ENCODE measurements at regions not wholly inside any gene's neighbourhood (a gene's known extent, or its start where the extent isn't known, plus 50 kb on each side); places are given as distances from the start of the nearest gene placed in this dataset.

DNA sequence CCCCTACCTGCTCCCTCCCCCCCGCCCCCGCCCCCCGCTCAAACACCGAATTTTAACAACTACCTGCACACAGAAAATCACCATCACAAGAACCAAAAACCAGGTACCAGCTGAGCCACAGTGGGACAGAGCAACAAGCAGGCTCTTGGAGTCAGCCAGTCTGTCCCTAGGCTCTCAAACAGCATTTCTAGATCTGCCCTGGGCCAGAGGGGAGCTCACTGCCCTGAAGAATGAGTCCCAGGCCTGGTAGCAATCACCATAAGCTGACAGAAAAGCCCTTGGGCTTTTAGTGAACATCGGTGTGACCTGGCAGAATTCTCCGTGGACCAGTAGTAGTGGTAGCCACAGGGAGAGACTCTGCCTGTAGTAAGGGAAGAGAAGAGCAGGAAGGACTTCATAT lies 58.3 kb downstream of the C11orf87 start:
- H3K9me3 ChIP-seq (replicated peaks; ENCODE audit: low read length) = no peaks in the 10 kb centered on the region
- no peak overlapping the region for H3K4me2 ChIP-seq (ENCODE audit: low read length)
- H3K36me3 ChIP-seq (ENCODE audit: insufficient read depth, low read length) = no peaks in the 10 kb centered on the region
- H3K9ac ChIP-seq (ENCODE audit: low read depth, low read length) = no peak overlapping the region
- no peaks in the 10 kb centered on the region for H3K27me3 ChIP-seq (ENCODE audit: control insufficient read depth, insufficient read depth, low read length)
- H3K4me3 ChIP-seq (ENCODE audit: low read length) = no peak overlapping the region
- no peaks in the 10 kb centered on the region for H3K4me1 ChIP-seq (ENCODE audit: control insufficient read depth, insufficient read depth, low read length)

DNA sequence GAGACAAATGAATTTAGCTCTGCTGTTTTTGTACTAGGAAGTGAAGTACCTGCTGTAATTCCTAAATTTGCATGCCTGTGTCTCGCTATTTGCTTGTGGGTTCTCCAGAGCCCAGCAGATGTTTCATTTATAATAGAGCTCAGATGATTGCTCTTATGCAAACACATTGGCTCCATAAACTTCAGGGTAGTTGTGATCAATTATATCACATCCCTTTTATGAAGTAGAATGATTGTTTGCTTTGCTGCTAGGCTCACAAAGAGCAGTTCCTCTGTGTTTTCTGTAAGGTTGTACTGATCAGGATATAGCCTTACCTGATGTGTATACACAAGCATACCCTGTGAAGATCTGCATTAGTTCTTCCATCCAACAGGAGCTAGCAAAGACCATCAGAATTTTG lies 64.1 kb downstream of the C11orf87 start:
- H3K9me3 ChIP-seq (replicated peaks; ENCODE audit: low read length) = no peaks in the 10 kb centered on the region
- no peak overlapping the region for H3K4me3 ChIP-seq (ENCODE audit: low read length)
- H3K4me2 ChIP-seq (ENCODE audit: low read length) = no peak overlapping the region
- no peaks in the 10 kb centered on the region for H3K4me1 ChIP-seq (ENCODE audit: control insufficient read depth, insufficient read depth, low read length)
- H3K27me3 ChIP-seq (ENCODE audit: control insufficient read depth, insufficient read depth, low read length) = no peaks in the 10 kb centered on the region
- H3K9ac ChIP-seq (ENCODE audit: low read depth, low read length) = no peak overlapping the region
- no peaks in the 10 kb centered on the region for H3K36me3 ChIP-seq (ENCODE audit: insufficient read depth, low read length)

DNA sequence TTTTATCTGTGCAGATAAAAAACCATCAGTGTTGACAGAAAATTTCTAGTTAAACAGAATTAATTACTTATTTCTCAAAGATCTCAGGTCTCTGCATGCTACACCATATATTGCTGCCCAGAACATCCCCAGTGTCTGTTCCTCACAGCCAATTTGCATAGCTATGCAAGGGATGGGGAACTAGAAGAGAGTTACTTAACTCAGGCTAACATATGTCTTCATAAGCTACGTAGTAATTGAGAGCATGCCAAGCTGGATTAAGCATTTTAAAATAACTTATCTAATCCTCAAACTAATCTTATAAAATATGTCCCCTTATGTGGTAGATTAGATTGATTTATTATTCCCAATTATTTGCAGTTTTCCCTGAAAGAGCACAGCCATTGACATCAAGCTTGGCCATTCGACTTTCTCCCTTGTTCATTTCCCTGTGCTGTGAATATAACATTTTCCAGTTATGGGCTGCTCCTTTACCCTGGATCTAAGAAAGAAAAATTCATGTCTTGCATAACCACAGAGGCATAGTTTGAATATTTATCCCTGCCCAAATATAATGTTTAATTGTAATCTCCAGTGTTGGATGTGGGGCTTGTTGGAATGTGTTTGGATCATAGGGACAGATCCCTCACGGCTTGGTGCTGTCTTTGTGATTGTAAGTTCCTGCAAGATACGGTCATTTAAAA lies 69.1 kb downstream of the C11orf87 start:
- H3K36me3 ChIP-seq (ENCODE audit: insufficient read depth, low read length) = no peaks in the 10 kb centered on the region

DNA sequence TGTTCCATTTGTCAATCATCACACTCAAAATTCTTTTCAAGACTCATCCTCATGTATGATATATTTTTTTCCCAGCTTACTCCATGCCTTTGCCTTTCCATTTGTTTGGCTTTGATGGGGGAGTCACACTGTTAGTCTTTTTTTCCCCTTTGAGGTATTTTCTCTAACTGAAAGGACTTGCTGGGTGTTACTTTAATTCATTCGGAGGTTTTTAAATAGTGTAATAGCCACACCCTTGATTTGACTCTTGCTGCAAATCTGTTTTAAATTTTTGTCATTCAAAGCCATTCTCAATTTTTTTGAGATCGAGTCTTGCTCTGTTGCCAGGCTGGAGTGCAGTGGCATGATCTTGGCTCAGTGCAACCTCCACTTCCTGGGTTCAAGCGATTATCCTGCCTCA lies 84.1 kb downstream of the C11orf87 start:
- H3K4me2 ChIP-seq (ENCODE audit: low read length) = no peak overlapping the region
- no peaks in the 10 kb centered on the region for H3K9me3 ChIP-seq (replicated peaks; ENCODE audit: low read length)
- no peaks in the 10 kb centered on the region for H3K27me3 ChIP-seq (ENCODE audit: control insufficient read depth, insufficient read depth, low read length)
- H3K36me3 ChIP-seq (ENCODE audit: insufficient read depth, low read length) = no peaks in the 10 kb centered on the region
- H3K4me1 ChIP-seq (ENCODE audit: control insufficient read depth, insufficient read depth, low read length) = no peaks in the 10 kb centered on the region
- no peak overlapping the region for H3K4me3 ChIP-seq (ENCODE audit: low read length)
- no peak overlapping the region for H3K9ac ChIP-seq (ENCODE audit: low read depth, low read length)

More for the DNA sequence above, 69.1 kb downstream of the C11orf87 start:
- Histone ChIP-seq H3K4me3 (ENCODE audit: low read length) (no peak overlapping the region), H3K4me1 (ENCODE audit: control insufficient read depth, insufficient read depth, low read length) (no peaks in the 10 kb centered on the region), H3K9me3 (replicated peaks; ENCODE audit: low read length) (no peaks in the 10 kb centered on the region), H3K27me3 (ENCODE audit: control insufficient read depth, insufficient read depth, low read length) (no peaks in the 10 kb centered on the region), H3K4me2 (ENCODE audit: low read length) (no peak overlapping the region), H3K9ac (ENCODE audit: low read depth, low read length) (no peak overlapping the region)

DNA sequence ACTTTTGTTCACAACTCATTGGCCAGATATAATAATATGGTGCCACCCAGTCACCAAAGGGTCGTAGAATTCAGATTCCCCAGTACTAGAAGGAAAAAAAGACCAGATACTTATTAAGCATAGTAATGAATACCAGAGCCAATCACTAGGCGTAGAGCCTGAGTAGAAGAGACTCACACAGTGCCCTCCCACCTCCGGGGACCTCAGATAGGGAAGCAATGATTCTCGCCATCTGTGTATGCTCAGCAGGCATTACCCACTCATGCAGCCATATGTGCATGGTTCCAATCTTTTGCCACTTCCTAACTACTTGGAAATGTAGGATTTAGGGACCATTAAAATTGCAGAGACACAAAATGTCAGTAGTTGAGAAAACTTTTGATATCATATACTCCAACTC lies 85.3 kb downstream of the C11orf87 start:
- Histone ChIP-seq H3K4me3 (ENCODE audit: low read length) (no peak overlapping the region), H3K9me3 (replicated peaks; ENCODE audit: low read length) (no peaks in the 10 kb centered on the region), H3K27me3 (ENCODE audit: control insufficient read depth, insufficient read depth, low read length) (no peaks in the 10 kb centered on the region), H3K4me1 (ENCODE audit: control insufficient read depth, insufficient read depth, low read length) (no peaks in the 10 kb centered on the region), H3K4me2 (ENCODE audit: low read length) (no peak overlapping the region), H3K36me3 (ENCODE audit: insufficient read depth, low read length) (no peaks in the 10 kb centered on the region), H3K9ac (ENCODE audit: low read depth, low read length) (no peak overlapping the region)

DNA sequence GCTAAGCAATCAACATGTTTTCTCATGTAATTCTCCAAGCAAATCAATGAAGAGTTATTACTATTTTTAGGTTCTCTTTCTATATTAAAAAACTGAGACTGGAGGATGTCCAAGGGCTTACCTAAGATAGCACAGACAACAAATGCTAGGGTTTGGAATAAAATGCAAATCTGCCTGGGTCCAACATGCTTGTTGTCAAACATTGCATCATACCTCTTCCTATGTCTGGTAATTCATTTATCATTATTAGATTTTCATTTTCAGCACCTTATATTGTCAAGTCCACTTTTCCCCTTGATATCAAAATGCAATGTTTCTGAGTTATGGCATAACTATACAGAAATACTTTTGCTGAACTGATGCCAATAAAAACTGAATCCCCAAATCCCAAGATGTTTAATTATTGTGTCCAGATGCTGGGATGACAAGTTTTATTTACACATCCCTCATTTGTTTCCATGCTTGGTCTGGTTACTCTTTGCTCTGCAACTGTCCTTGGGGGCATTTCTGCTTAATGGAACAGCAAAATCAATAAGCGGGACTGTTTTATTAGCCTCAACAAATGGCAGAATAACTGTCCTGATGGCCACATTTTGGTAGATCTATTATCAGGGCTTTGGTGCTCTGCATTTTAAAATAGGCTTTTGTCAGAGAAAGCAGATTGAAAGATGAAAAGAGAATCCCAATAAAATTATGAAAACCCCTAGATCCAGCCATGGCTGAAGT lies 86.0 kb downstream of the C11orf87 start:
- Histone ChIP-seq H3K4me3 (ENCODE audit: low read length) (no peak overlapping the region), H3K27me3 (ENCODE audit: control insufficient read depth, insufficient read depth, low read length) (no peaks in the 10 kb centered on the region), H3K4me1 (ENCODE audit: control insufficient read depth, insufficient read depth, low read length) (no peaks in the 10 kb centered on the region), H3K9ac (ENCODE audit: low read depth, low read length) (no peak overlapping the region), H3K36me3 (ENCODE audit: insufficient read depth, low read length) (no peaks in the 10 kb centered on the region), H3K4me2 (ENCODE audit: low read length) (no peak overlapping the region), H3K9me3 (replicated peaks; ENCODE audit: low read length) (no peaks in the 10 kb centered on the region)

DNA sequence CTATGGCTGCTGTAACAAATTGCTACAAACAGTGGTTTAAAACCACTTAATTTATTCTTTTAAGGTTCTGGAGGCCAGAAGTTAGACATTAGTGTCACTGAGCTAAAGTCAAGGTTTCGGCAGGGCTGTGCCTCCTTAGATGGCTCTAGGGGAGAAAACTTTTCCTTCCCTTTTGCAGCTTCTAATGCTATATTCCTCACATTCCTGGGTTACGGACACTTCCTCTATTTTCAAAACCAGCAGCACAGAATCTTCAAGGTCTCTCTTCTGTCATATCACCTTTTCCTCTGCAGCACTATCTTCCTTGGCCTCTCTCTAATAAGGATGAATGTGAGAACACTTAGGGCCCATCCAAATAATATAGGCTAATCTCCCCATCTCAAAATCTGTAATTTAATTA lies 87.0 kb downstream of the C11orf87 start:
- no peaks in the 10 kb centered on the region for H3K27me3 ChIP-seq (ENCODE audit: control insufficient read depth, insufficient read depth, low read length)
- H3K4me1 ChIP-seq (ENCODE audit: control insufficient read depth, insufficient read depth, low read length) = no peaks in the 10 kb centered on the region
- no peaks in the 10 kb centered on the region for H3K36me3 ChIP-seq (ENCODE audit: insufficient read depth, low read length)
- H3K9ac ChIP-seq (ENCODE audit: low read depth, low read length) = no peak overlapping the region
- H3K4me2 ChIP-seq (ENCODE audit: low read length) = no peak overlapping the region
- H3K9me3 ChIP-seq (replicated peaks; ENCODE audit: low read length) = no peaks in the 10 kb centered on the region
- no peak overlapping the region for H3K4me3 ChIP-seq (ENCODE audit: low read length)

DNA sequence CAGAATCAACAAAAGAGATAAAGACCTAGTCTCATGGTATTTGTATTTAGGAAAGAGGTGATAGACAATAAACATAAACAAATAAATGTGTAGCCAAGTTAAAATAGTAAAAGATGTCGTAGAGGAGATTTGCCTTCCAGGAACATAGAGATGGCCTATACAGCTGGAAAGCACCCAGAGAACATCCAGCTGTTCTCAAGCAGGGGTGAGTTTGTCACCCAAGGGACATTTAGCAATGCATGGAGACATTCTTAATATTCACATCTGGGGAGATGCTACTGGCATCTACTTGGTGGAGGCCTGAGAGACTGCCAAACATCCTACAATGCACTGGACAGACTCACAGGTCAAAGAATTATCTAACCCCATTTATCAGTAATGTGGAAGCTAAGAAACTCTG lies 88.3 kb downstream of the C11orf87 start:
- Histone ChIP-seq H3K4me2 (ENCODE audit: low read length) (no peak overlapping the region), H3K9ac (ENCODE audit: low read depth, low read length) (no peak overlapping the region), H3K27me3 (ENCODE audit: control insufficient read depth, insufficient read depth, low read length) (no peaks in the 10 kb centered on the region), H3K4me1 (ENCODE audit: control insufficient read depth, insufficient read depth, low read length) (no peaks in the 10 kb centered on the region), H3K36me3 (ENCODE audit: insufficient read depth, low read length) (no peaks in the 10 kb centered on the region), H3K9me3 (replicated peaks; ENCODE audit: low read length) (no peaks in the 10 kb centered on the region), H3K4me3 (ENCODE audit: low read length) (no peak overlapping the region)

DNA sequence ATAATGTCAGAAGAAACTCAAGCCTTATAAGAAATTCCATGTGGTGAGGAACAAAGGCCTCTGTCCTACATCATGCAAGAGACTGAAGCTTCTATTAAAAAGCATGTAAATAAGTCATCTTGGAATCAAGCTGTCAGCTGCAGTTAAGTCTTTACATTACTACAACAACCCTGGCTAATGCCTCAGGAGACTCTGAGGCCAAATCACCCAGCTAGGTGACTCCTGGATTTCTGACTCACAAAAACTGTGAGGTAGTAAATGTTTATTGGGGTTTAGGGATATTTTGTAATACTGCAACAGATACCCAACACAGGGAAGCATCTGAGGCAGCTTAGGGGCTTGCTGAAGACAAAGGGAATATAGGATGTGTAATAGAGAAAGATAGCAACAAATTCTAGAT lies 89.6 kb downstream of the C11orf87 start:
- Histone ChIP-seq H3K4me1 (ENCODE audit: control insufficient read depth, insufficient read depth, low read length) (no peaks in the 10 kb centered on the region), H3K27me3 (ENCODE audit: control insufficient read depth, insufficient read depth, low read length) (no peaks in the 10 kb centered on the region), H3K4me3 (ENCODE audit: low read length) (no peak overlapping the region), H3K4me2 (ENCODE audit: low read length) (no peak overlapping the region), H3K9me3 (replicated peaks; ENCODE audit: low read length) (no peaks in the 10 kb centered on the region), H3K36me3 (ENCODE audit: insufficient read depth, low read length) (no peaks in the 10 kb centered on the region), H3K9ac (ENCODE audit: low read depth, low read length) (no peak overlapping the region)

DNA sequence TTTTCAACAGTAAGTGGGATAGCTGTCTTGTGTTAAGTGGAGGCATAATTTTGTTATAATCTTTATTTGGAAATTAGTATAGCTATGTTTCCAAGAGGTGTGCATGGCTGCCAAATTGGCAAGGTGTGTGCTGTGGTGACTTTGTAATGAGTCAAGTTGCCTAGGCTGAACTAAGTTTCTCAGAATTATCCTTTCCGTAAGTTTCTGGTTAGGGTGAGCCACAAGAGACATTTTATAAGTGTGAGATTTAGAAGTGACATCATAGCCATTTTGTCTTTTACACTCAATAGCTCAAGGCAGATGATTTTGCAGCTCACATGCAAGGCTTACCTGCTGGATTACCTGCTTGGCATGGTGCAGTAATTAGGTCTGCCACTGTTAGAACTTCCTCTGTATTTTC lies 90.3 kb downstream of the C11orf87 start:
- Histone ChIP-seq H3K9me3 (replicated peaks; ENCODE audit: low read length) (no peaks in the 10 kb centered on the region), H3K4me2 (ENCODE audit: low read length) (no peak overlapping the region), H3K27me3 (ENCODE audit: control insufficient read depth, insufficient read depth, low read length) (no peaks in the 10 kb centered on the region), H3K4me3 (ENCODE audit: low read length) (no peak overlapping the region), H3K36me3 (ENCODE audit: insufficient read depth, low read length) (no peaks in the 10 kb centered on the region), H3K4me1 (ENCODE audit: control insufficient read depth, insufficient read depth, low read length) (no peaks in the 10 kb centered on the region), H3K9ac (ENCODE audit: low read depth, low read length) (no peak overlapping the region)

DNA sequence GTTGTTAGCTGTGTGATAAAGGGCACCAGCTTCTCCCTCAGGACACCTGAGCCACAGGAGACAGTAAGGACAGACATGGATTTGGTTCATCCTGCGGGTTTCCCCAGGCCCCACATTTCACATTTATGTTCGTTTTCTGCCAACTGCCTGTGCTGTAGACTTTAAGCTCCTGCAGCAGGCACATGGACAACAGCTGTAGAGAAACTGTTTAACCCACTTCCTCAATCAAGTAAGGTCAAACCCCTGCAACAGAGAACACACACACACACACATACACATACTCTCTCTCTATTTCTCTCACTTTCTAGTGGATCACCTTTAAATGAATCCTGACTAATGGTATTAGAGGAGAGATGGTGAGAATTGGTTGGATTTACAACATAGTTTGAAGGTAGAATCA lies 90.7 kb downstream of the C11orf87 start:
- Histone ChIP-seq H3K4me2 (ENCODE audit: low read length) (no peak overlapping the region), H3K36me3 (ENCODE audit: insufficient read depth, low read length) (no peaks in the 10 kb centered on the region), H3K9ac (ENCODE audit: low read depth, low read length) (no peak overlapping the region), H3K27me3 (ENCODE audit: control insufficient read depth, insufficient read depth, low read length) (no peaks in the 10 kb centered on the region), H3K4me3 (ENCODE audit: low read length) (no peak overlapping the region), H3K4me1 (ENCODE audit: control insufficient read depth, insufficient read depth, low read length) (no peaks in the 10 kb centered on the region), H3K9me3 (replicated peaks; ENCODE audit: low read length) (no peaks in the 10 kb centered on the region)
